Neuronal stem cell (in vitro differentiated cells): ENCODE measurements at regions not wholly inside any gene's neighbourhood (a gene's known extent, or its start where the extent isn't known, plus 50 kb on each side); places are given as distances from the start of the nearest gene placed in this dataset.
"Not testable (repeated sequence)": the region's sequence is repeated elsewhere in the genome, so short reads cannot be mapped to it uniquely, and the experiment has no call there.

Source experiments
- DNase-seq: peaks from one replicate; pipeline ENCODE4 v3.0.0-alpha.2; 2013; ENCODE audit warnings: low spot score
- H2AFZ ChIP-seq: one replicate; pipeline ENCODE4 v1.6.1; 2013; ENCODE audit warnings: mild to moderate bottlenecking, low read length, inconsistent platforms
- H2AK5ac ChIP-seq: 2 replicates; pipeline ENCODE4 v1.6.1; 2013; ENCODE audit warnings: low read depth, mild to moderate bottlenecking, inconsistent platforms, low read length, moderate library complexity, mixed read lengths
- H2BK120ac ChIP-seq: 2 replicates; pipeline ENCODE4 v1.6.1; 2013; ENCODE audit warnings: low read depth, mild to moderate bottlenecking, inconsistent platforms, low read length, moderate library complexity, mixed read lengths
- H2BK12ac ChIP-seq: one replicate; pipeline ENCODE4 v1.6.1; 2013; ENCODE audit warnings: low read length, inconsistent platforms
- H2BK15ac ChIP-seq: 2 replicates; pipeline ENCODE4 v1.6.1; 2013; ENCODE audit warnings: mild to moderate bottlenecking, low read length, inconsistent platforms, mixed read lengths
- H2BK5ac ChIP-seq: one replicate; pipeline ENCODE4 v1.6.1; 2013; ENCODE audit warnings: inconsistent platforms, mild to moderate bottlenecking, low read length, moderate library complexity
- H3K14ac ChIP-seq: one replicate; pipeline ENCODE4 v1.6.1; 2013; ENCODE audit warnings: low read length, inconsistent platforms
- H3K18ac ChIP-seq: 2 replicates; pipeline ENCODE4 v1.6.1; 2013; ENCODE audit warnings: low read length, inconsistent platforms
- H3K23ac ChIP-seq: 2 replicates; pipeline ENCODE4 v1.6.1; 2013; ENCODE audit warnings: low read depth, mild to moderate bottlenecking, mixed read lengths, low read length, inconsistent platforms; ENCODE audit not compliant: poor library complexity
- H3K27ac ChIP-seq: replicated peaks from 3 replicates; pipeline ENCODE4 v1.5.1; 2013; ENCODE audit warnings: low read length, inconsistent platforms
- H3K27me3 ChIP-seq, 3 experiments: 2 replicates each; pipeline ENCODE4 v1.6.1; 2013; ENCODE audit warnings: low read length in 3 of 3, mild to moderate bottlenecking in 2 of 3, inconsistent platforms in 1 of 3, low read depth in 1 of 3, mixed read lengths in 1 of 3, moderate library complexity in 1 of 3; ENCODE audit not compliant: control insufficient read depth in 3 of 3, insufficient read depth in 3 of 3
- H3K36me3 ChIP-seq, 2 donors: replicated peaks in 1 of 2; 2 replicates each; pipeline ENCODE4 v1.6.1; 2013; ENCODE audit warnings: low read length in 2 of 2; ENCODE audit not compliant: control insufficient read depth in 2 of 2, insufficient read depth in 2 of 2
- H3K4ac ChIP-seq: 2 replicates; pipeline ENCODE4 v1.6.1; 2013; ENCODE audit warnings: inconsistent platforms, mild to moderate bottlenecking, low read length, moderate library complexity
- H3K4me1 ChIP-seq, 2 donors: 1 replicate in 1 of 2; 2 replicates in 1 of 2; pipeline ENCODE4 v1.6.1; 2013; ENCODE audit warnings: low read length in 2 of 2, low read depth in 1 of 2; ENCODE audit not compliant: control insufficient read depth in 2 of 2, insufficient read depth in 1 of 2
- H3K4me2 ChIP-seq: one replicate; pipeline ENCODE4 v1.6.1; 2013; ENCODE audit warnings: mild to moderate bottlenecking, low read length, inconsistent platforms; ENCODE audit not compliant: insufficient read depth, poor library complexity, severe bottlenecking
- H3K4me3 ChIP-seq, 2 donors: 2 replicates each; pipeline ENCODE4 v1.5.1; 2013; ENCODE audit warnings: low read length in 2 of 2, mild to moderate bottlenecking in 2 of 2, inconsistent platforms in 1 of 2, moderate library complexity in 1 of 2
- H3K79me1 ChIP-seq: one replicate; pipeline ENCODE4 v1.6.1; 2013; ENCODE audit warnings: low read depth, mild to moderate bottlenecking, inconsistent platforms, low read length, moderate library complexity
- H3K9ac ChIP-seq: one replicate; pipeline ENCODE4 v1.6.1; 2013; ENCODE audit warnings: mild to moderate bottlenecking, low read depth, low read length, inconsistent platforms; ENCODE audit not compliant: poor library complexity
- H3K9me3 ChIP-seq, 2 donors: replicated peaks in 1 of 2; 2 replicates each; pipeline versions ENCODE3 to v1.6.1; 2013; ENCODE audit warnings: low read length in 2 of 2, mild to moderate bottlenecking in 2 of 2, inconsistent platforms in 1 of 2, low read depth in 1 of 2, mixed read lengths in 1 of 2, moderate library complexity in 1 of 2; ENCODE audit not compliant: control insufficient read depth in 2 of 2, insufficient read depth in 1 of 2
- H4K8ac ChIP-seq: one replicate; pipeline ENCODE4 v1.6.1; 2013; ENCODE audit warnings: low read depth, mild to moderate bottlenecking, inconsistent platforms, low read length, moderate library complexity
- H4K91ac ChIP-seq: one replicate; pipeline ENCODE4 v1.6.1; 2013; ENCODE audit warnings: low read length, low read depth, mild to moderate bottlenecking, inconsistent platforms; ENCODE audit not compliant: poor library complexity
- WGBS, 2 donors: extraction: QIAGEN DNeasy Blood & Tissue Kit; methylation state at CpG; one replicate each; pipeline ENCODE4 v1.1.7; 2013; ENCODE audit warnings: missing lambda C conversion rate in 2 of 2, mixed read lengths in 1 of 2; ENCODE audit not compliant: insufficient read length in 2 of 2, insufficient replicate concordance in 1 of 2; ENCODE audit errors: extremely low coverage in 2 of 2; 5-methylcytosine and 5-hydroxymethylcytosine counted together

- not testable (repeated sequence) for DNase-seq, H3K4me3 ChIP-seq, H2BK5ac ChIP-seq, H3K4ac ChIP-seq, H2AK5ac ChIP-seq, H3K14ac ChIP-seq, H4K8ac ChIP-seq, H3K4me2 ChIP-seq, H2BK15ac ChIP-seq, H2BK120ac ChIP-seq, H3K79me1 ChIP-seq, H3K9ac ChIP-seq, H3K36me3 ChIP-seq, H3K27me3 ChIP-seq, H3K9me3 ChIP-seq, H3K4me1 ChIP-seq, H3K27ac ChIP-seq, H3K23ac ChIP-seq, H4K91ac ChIP-seq, H2BK12ac ChIP-seq, H3K18ac ChIP-seq
- peak overlapping the region; percentile 61 for H2AFZ ChIP-seq
- WGBS, 2 donors: no CpG with 5 or more reads among the region's 5 CpGs
Observed at GRCh38 chr2:113333735-113334134, 55.0 kb upstream of the PAX8 start.

GRCh38 chr2:113330060-113330767 lies 51.5 kb upstream of the PAX8 start:
- not testable (repeated sequence) for H3K23ac ChIP-seq, H3K27ac ChIP-seq, H3K14ac ChIP-seq, H2AK5ac ChIP-seq, H3K4ac ChIP-seq, H3K36me3 ChIP-seq, H3K18ac ChIP-seq, H2BK120ac ChIP-seq, H4K91ac ChIP-seq, H3K4me3 ChIP-seq, H2BK5ac ChIP-seq, H2BK15ac ChIP-seq, DNase-seq, H3K79me1 ChIP-seq, H2AFZ ChIP-seq, H3K27me3 ChIP-seq, H2BK12ac ChIP-seq, H3K9ac ChIP-seq, H4K8ac ChIP-seq, H3K4me2 ChIP-seq, H3K9me3 ChIP-seq
- no CpG with 5 or more reads among the region's 5 CpGs for WGBS, 2 donors
- peaks cover 8 to 10% of the 10 kb centered on the region in 2 donors for H3K4me1 ChIP-seq

GRCh38 chr2:113328973-113329372 lies 50.3 kb upstream of the PAX8 start:
- not testable (repeated sequence) for H2BK120ac ChIP-seq, H3K4me2 ChIP-seq, H4K8ac ChIP-seq, H2BK12ac ChIP-seq, H3K9me3 ChIP-seq, H3K4ac ChIP-seq, H2AK5ac ChIP-seq, H2BK5ac ChIP-seq, H2BK15ac ChIP-seq, H3K4me3 ChIP-seq, H3K36me3 ChIP-seq, DNase-seq, H3K14ac ChIP-seq, H3K27me3 ChIP-seq, H3K79me1 ChIP-seq, H3K23ac ChIP-seq, H2AFZ ChIP-seq, H3K18ac ChIP-seq, H4K91ac ChIP-seq, H3K27ac ChIP-seq, H3K9ac ChIP-seq
- WGBS, 2 donors: no CpG with 5 or more reads among the region's 9 CpGs
- peaks cover 10 to 11% of the 10 kb centered on the region in 2 donors for H3K4me1 ChIP-seq

- not testable (repeated sequence) for H3K27me3 ChIP-seq, H3K18ac ChIP-seq, H3K14ac ChIP-seq, H2AK5ac ChIP-seq, H3K23ac ChIP-seq, H3K4ac ChIP-seq, H3K36me3 ChIP-seq, H3K79me1 ChIP-seq, H3K9ac ChIP-seq, H2AFZ ChIP-seq, H3K9me3 ChIP-seq, H2BK15ac ChIP-seq, DNase-seq, H3K27ac ChIP-seq, H3K4me3 ChIP-seq, H4K8ac ChIP-seq, H4K91ac ChIP-seq, H3K4me1 ChIP-seq, H2BK5ac ChIP-seq, H2BK120ac ChIP-seq, H3K4me2 ChIP-seq, H2BK12ac ChIP-seq
- WGBS, 2 donors: no CpG with 5 or more reads among the region's 1 CpG
Observed at GRCh38 chr2:113328572-113328971, 49.9 kb upstream of the PAX8 start.
